ENCODE measurements at regions not wholly inside any gene's neighbourhood (a gene's known extent, or its start where the extent isn't known, plus 50 kb on each side); places are given as distances from the start of the nearest gene placed in this dataset.

DNA sequence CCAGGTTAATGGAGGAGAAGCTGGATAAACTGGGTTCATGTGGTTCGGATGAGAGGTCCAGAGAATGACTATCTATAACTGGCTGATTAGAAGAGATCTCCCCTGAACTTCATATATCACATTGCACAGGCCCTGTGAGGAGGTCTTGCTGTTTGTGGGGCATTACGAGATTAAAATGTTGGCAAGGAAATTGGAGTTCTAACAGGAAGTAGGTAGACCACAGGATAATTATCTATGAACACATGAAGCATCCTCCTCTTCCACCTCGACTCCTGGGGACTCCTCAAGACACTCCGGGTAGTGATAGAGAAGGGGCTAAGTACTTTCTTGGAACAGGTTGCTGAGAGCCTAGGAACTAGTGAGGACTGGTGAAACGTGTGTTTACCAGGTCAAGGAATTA, 418.8 kb downstream of the KCNH5 start:
- DNase-seq (ENCODE audit: low read depth in 4 of 4, low spot score in 3 of 4): no peak

DNA sequence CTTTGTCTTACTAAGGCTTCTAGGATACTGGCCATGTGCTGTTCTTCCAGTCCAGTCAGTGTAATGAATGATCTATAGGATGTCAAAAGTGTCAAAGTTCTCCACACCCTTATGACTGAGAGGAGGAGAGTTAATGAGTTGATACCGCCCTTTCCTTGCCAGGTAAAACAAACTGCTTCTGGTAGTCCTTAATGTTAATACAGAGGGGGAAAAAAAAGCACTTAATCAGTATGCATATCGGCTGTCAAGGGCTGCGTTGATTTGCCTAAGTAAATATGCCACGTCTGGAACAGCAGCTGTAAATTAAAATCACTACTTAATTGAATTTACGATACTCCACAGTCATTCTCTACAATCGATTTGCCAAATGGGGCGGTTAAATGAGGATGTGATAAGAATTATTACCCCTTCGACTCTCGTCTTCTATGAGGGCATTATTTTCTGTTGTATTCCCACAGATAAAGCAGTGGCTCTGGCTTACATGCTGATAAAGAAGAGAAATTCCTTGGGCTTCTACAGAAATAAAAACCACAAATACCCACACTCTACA, 416.0 kb downstream of the KCNH5 start:
- no peak for DNase-seq (ENCODE audit: low read depth in 4 of 4, low spot score in 3 of 4)

DNA sequence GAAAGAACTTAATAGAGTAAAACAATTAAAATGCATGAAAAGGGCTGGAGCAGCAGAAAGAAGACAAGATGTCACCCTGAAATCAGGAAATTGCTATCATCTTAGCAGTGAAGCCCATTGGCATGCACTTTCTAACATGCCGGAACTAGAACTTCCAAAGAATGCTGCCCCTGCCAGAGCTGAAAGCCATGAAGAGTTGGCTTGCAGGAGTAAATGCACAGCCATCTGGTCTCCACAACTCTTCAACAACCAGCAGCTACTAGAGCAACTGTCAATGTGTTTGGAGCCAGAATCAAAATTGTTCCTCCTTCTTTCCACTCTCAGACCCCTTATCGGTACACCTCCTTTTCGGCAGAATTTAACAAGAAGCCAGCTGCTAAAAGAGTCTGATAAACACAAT, 414.1 kb downstream of the KCNH5 start:
- DNase-seq (ENCODE audit: low read depth in 4 of 4, low spot score in 3 of 4): no peak

DNA sequence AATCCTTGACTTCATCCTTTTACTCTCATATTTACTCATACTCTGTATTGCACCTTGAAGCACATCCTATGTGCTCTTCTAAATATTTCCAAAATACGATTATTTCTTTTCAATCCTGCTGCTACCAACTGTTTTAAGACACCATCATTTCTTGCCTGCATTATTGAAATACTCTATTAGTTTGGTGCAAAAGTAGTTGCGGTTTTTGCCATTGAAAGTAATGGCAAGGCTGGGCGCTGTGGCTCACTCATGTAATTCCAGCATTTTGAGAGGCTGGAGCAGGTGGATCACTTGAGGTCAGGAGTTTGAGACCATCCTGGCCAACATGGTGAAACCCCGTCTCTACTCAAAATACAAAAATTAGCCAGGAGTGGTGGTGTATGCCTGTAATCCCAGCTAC, 412.5 kb downstream of the KCNH5 start:
- DNase-seq (ENCODE audit: low read depth in 4 of 4, low spot score in 3 of 4): no peak

DNA sequence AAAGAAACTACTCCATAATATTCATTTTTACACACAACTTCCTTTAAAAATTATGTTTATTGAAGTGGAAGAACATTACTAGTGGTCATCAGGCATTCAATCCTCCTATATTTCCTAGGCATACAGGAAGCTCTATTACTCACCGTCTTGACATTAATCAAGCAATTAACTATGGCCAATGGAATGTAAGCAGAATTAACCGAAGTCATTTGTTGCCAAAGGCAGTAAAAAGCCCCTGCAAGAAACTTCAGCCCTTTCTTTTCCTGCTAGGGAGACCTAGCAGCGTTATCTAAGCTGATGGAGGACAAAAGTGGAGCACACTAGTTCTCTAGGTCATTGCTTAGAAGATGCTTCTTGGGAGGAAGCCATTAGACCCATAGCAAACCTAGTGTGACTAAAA, 399.6 kb downstream of the KCNH5 start:
- DNase-seq (ENCODE audit: low read depth in 4 of 4, low spot score in 3 of 4): no peak
